ENCODE measurements at regions not wholly inside any gene's neighbourhood (a gene's known extent, or its start where the extent isn't known, plus 50 kb on each side); places are given as distances from the start of the nearest gene placed in this dataset.
"Not testable (repeated sequence)": the region's sequence is repeated elsewhere in the genome, so short reads cannot be mapped to it uniquely, and the experiment has no call there.

DNA sequence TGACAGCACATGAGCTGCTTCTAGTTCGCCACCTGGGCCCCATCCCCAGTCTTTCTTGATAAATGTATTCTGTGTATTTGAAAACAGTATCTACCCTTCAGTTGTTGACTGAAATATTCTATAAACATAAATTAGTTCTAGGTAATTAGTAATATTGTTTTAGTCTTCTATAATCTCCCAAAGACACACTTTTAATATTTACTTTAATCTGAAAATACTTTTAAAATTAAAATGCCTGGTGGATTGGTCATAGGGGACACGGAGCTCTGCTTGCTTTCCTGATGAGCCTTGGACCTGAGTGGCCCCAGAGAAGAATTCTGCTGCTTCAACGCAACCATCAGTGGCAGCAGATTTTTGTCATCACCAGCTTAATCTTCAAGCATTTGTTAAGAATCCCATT lies 234.5 kb downstream of the THBS2 start:
- no peak overlapping the region for H3K27ac Mint-ChIP-seq

DNA sequence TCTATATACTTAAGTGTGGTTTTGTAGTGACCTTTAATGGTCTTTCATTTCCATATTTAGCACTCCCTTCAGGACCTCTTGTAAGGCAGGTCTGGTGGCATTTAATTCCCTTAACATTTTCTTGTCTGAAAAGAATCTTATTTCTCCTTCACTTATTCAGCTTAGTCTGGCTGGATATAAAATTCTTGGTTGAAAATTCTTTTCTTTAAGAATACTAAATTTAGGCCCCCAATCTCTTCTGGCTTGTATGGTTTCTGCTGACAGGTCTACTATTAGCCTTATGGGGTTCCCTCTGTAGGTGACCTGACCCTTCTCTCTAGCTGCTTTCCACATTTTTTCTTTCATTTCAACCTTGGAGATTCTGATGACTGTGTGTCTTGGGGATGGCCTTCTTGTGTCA lies 236.9 kb downstream of the THBS2 start:
- no peak for ATAC-seq (replicated peaks)
- Mint-ChIP-seq H3K4me3 (no peak overlapping the region), H3K36me3 (ENCODE audit: insufficient read depth) (peaks cover 2% of the 10 kb centered on the region), H3K27me3 (peaks cover 62 to 63% of the 10 kb centered on the region in 2 donors), H3K4me1 (ENCODE audit: low read depth in 2 of 2) (no peaks in the 10 kb centered on the region), H3K27ac (no peak overlapping the region), H3K9me3 (peaks cover 5 to 16% of the 10 kb centered on the region in 2 donors)
- no peak for DNase-seq

More for the DNA sequence above, 234.5 kb downstream of the THBS2 start:
- H3K4me1 Mint-ChIP-seq (ENCODE audit: low read depth in 2 of 2): no peaks in the 10 kb centered on the region
- ATAC-seq (replicated peaks) (no peak), DNase-seq (no peak)
- peaks cover 58 to 63% of the 10 kb centered on the region in 2 donors for H3K27me3 Mint-ChIP-seq
- H3K9me3 Mint-ChIP-seq: peaks cover 5 to 16% of the 10 kb centered on the region in 2 donors
- H3K36me3 Mint-ChIP-seq (ENCODE audit: insufficient read depth): no peaks in the 10 kb centered on the region
- no peak overlapping the region for H3K4me3 Mint-ChIP-seq

DNA sequence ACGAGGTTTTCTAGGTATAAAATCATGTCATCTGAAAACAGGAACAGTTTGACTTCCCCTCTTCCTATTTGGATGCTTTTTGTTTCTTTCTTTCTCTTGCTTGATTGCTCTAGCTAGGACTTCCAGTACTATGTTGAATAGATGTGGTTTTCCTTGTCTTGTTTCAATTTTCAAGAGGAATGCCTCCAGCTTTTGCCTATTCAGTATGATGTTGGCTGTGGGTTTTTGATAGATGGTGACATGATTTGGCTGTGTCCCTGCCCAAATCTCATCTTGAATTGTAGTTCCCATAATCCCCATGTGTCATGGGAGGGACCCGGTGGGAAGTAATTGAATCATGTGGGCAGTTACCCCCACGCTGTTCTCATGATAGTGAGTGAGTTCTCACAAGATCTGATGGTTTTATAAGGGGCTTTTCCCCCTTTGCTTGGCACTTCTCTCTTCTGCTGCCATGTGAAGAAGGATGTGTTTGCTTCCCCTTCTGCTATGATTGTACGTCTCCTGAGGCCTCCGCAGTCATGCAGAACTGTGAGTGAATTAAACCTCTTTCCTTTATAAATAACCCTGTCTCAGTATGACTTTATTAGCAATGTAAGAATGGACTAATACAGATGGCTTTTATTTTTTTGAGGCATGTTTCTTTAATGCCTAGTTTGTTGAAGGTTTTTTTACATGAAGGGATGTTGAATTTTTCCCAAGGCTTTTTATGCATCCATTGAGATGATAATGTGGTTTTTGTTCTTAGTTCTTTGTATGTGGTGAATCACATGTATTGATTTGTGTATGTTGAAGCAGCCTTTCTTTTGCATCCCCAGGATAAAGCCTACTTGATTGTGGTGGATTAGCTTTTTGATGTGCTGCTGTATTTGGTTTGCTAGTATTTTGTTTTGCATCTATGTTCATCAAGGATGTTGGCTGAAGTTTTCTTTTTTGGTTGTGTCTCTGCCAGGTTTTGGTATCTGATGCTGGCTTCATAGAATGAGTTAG lies 239.1 kb downstream of the THBS2 start:
- no peaks in the 10 kb centered on the region for H3K4me1 Mint-ChIP-seq (ENCODE audit: low read depth in 2 of 2)
- H3K27ac Mint-ChIP-seq: no peak overlapping the region
- no peak overlapping the region for H3K4me3 Mint-ChIP-seq
- H3K27me3 Mint-ChIP-seq: peaks cover 42 to 43% of the 10 kb centered on the region in 2 donors
- DNase-seq (no peak), ATAC-seq (replicated peaks) (no peak)
- peaks cover 5 to 16% of the 10 kb centered on the region in 2 donors for H3K9me3 Mint-ChIP-seq
- peaks cover 2% of the 10 kb centered on the region for H3K36me3 Mint-ChIP-seq (ENCODE audit: insufficient read depth)

DNA sequence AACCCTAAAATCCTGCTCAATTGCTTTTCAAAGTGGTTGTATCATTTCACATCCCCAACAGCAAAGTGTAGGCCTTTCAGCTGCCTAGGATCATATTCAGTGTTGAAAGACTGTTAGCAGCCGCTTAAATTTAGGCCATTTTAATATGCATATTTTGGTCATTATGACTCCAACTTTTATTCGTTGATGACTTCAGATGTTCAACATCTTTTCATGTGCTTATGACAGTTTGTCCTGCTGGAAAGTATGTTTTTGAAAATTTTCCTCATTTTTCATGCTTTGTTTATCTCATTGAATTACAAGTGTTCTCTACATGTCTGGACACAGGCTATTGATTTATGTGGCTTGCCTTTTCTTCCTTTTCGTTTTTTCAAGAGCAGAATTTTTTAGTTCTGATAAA lies 244.0 kb downstream of the THBS2 start:
- Mint-ChIP-seq H3K27me3 (peaks cover 5 to 9% of the 10 kb centered on the region in 2 donors), H3K9me3 (no peaks in the 10 kb centered on the region), H3K4me1 (ENCODE audit: low read depth in 2 of 2) (no peaks in the 10 kb centered on the region), H3K27ac (no peak overlapping the region), H3K4me3 (no peak overlapping the region), H3K36me3 (ENCODE audit: insufficient read depth) (peaks cover 5% of the 10 kb centered on the region)
- DNase-seq (no peak), ATAC-seq (replicated peaks) (no peak)

DNA sequence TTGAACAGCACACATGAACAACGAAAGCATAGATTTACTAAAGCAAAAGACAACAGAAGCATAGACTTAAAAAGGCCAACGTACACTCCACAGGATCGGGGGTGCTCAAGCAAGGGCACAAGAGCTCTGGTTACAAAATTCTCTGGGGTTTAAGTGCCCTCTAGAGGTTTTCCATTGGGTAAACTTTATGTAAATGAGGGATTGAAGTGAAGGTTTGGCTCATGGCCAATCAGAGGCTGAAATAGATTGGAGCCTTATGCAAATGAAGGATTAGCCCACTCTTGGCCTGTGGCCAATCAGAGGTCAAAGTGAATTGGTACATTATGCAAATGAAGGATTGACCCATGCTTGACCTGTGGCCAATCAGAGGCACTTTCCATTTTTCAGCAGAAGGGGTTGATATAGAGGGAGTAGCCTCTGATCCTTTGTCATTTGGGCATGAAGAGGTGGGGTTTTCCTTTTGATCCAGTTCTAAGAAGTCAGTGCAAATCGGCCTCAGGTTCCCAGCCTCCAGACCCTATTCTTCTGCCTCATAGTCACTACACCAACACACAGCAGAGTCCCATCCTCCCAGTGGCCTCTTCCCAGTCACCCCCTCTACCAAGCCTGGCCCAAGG lies 244.9 kb downstream of the THBS2 start:
- Mint-ChIP-seq H3K27ac (no peak overlapping the region), H3K27me3 (peaks cover 6 to 8% of the 10 kb centered on the region in 2 donors), H3K36me3 (ENCODE audit: insufficient read depth) (peaks cover 5% of the 10 kb centered on the region), H3K9me3 (no peaks in the 10 kb centered on the region), H3K4me1 (ENCODE audit: low read depth in 2 of 2) (no peaks in the 10 kb centered on the region), H3K4me3 (no peak overlapping the region)
- DNase-seq (no peak), ATAC-seq (replicated peaks) (no peak)

DNA sequence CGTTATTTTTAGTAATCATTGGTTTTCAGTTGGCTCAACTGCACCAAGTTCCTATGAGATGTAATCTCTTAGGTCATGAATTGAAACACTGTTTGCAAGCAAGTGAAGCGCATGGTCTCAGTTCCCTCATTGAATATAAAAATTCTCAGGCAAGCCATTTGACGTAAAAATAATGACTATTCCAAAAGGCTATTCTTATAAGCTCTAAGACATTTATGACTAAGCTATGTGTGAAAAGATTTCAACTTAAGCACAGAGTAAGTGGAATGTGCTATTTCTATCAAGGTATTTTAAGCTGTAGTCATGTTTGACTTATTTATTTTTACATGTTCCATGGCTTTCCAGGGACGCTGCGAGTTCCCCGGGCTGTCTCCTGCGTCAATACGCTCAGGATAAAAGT lies 248.5 kb downstream of the THBS2 start:
- Mint-ChIP-seq H3K4me1 (ENCODE audit: low read depth in 2 of 2) (no peaks in the 10 kb centered on the region), H3K9me3 (no peaks in the 10 kb centered on the region), H3K4me3 (no peak overlapping the region), H3K36me3 (ENCODE audit: insufficient read depth) (peaks cover 2% of the 10 kb centered on the region), H3K27me3 (peaks cover 11 to 22% of the 10 kb centered on the region in 2 donors), H3K27ac (no peak overlapping the region)
- DNase-seq (no peak), ATAC-seq (replicated peaks) (no peak)

DNA sequence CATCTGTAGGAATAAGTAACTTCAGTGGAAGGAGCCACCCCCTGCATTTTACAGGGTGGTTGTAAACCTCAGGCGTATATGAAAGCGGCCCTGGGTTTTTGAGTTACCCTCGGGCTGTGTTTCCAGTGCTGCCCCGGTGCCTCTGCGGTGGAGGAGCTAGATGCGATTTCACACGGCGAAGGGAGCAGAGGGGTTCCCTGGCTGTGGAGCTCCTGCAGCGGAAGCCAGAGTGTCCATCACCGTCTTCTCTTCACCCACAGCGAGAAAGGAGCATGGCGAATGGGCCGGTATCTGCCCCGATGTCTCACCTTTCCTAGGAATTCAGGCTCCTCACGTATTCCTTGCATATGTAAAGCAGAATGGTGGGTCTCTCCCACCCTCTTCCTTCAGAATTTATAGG lies 253.6 kb downstream of the THBS2 start:
- H3K4me1 Mint-ChIP-seq (ENCODE audit: low read depth in 2 of 2): no peaks in the 10 kb centered on the region
- no peaks in the 10 kb centered on the region for H3K36me3 Mint-ChIP-seq (ENCODE audit: insufficient read depth)
- peaks cover 11 to 15% of the 10 kb centered on the region in 2 donors for H3K27me3 Mint-ChIP-seq
- DNase-seq (no peak), ATAC-seq (replicated peaks) (no peak)
- H3K9me3 Mint-ChIP-seq: no peaks in the 10 kb centered on the region
- H3K4me3 Mint-ChIP-seq: no peak overlapping the region
- no peak overlapping the region for H3K27ac Mint-ChIP-seq

DNA sequence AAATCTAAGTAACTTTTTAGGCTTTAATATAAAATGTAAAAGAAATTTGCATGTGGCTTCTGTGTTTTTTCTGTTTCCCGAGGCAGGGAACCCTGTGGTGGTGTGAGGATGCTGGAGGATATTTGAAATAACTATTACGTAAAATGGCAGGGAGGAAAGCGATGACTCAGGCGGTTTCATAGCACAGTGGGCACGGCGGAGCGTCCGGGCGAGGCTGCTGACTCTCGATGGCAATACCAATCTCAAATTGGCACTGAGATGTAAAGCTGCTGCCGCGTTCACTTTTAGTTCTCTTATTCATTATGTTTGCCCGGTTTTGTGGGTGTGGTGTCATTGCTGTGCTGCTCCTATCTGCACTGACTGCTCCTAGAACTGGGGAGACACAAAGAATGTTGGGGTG lies 254.3 kb downstream of the THBS2 start:
- Mint-ChIP-seq H3K36me3 (ENCODE audit: insufficient read depth) (no peaks in the 10 kb centered on the region), H3K4me3 (no peak overlapping the region), H3K9me3 (no peaks in the 10 kb centered on the region), H3K27me3 (peaks cover 10 to 15% of the 10 kb centered on the region in 2 donors), H3K4me1 (ENCODE audit: low read depth in 2 of 2) (no peaks in the 10 kb centered on the region), H3K27ac (no peak overlapping the region)
- no peak for DNase-seq
- ATAC-seq (replicated peaks): no peak

DNA sequence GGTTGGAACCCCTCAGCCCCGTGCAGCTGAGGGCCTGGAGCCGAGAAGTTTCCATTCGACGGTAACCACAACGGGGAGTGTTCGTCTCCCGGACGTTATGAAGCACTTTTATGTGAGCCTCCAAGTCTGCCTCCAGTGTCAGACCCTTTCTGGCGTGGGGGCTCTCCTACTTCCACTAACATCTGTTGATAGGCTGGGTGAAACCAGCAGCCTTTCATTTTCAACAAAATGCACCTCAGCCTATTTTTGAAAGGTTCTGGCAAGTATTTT lies 257.4 kb downstream of the THBS2 start:
- peaks cover 0 to 5% of the 10 kb centered on the region in 2 donors for H3K27me3 Mint-ChIP-seq
- H3K4me1 Mint-ChIP-seq (ENCODE audit: low read depth in 2 of 2): peaks cover 0 to 2% of the 10 kb centered on the region in 2 donors
- no peak for ATAC-seq (replicated peaks)
- no peak for DNase-seq
- no peaks in the 10 kb centered on the region for H3K9me3 Mint-ChIP-seq
- H3K36me3 Mint-ChIP-seq (ENCODE audit: insufficient read depth): no peaks in the 10 kb centered on the region
- H3K4me3 Mint-ChIP-seq: no peak overlapping the region
- no peak overlapping the region for H3K27ac Mint-ChIP-seq

DNA sequence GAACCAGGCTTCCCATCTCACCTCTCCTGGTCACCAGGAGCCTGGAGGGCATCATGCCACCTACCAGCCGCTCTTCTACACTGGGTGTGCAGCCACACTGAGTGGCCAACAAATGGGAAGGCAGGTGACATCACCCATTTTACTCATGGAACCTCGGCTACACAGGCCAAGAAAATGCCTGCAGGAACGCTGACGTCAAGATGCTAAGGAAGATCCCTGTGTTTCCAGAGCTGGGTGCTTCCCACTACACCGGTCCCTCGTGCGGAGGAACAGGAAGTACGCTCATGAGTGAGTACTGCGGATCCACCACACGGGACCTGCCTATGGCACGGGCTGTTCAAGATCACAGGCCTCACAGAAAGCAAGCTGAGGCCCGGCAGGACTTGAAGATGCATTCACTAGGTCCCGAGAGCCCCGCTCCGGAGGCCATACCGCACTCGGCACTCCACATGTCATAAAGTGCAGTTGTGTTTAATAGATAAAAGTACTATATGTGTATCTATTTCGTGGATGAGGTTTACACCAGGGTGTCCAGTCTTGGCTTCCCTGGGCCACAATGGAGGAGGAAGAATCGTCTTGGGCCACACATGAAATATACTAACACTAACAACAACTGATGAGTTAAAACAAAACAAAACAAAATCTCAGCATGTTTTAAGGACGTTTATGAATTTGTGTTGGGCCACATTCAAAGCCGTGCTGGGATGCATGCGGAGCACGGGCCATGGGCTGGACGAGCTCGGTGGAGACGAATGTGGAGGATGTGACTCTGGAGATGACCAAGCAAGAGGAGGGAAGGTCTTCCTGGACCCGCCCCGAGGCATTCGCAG lies 257.9 kb downstream of the THBS2 start:
- Mint-ChIP-seq H3K36me3 (ENCODE audit: insufficient read depth) (no peaks in the 10 kb centered on the region), H3K4me1 (ENCODE audit: low read depth in 2 of 2) (peaks cover 0 to 2% of the 10 kb centered on the region in 2 donors), H3K9me3 (no peaks in the 10 kb centered on the region), H3K27ac (no peak overlapping the region), H3K27me3 (no peaks in the 10 kb centered on the region), H3K4me3 (no peak overlapping the region)
- DNase-seq (no peak), ATAC-seq (replicated peaks) (no peak)

DNA sequence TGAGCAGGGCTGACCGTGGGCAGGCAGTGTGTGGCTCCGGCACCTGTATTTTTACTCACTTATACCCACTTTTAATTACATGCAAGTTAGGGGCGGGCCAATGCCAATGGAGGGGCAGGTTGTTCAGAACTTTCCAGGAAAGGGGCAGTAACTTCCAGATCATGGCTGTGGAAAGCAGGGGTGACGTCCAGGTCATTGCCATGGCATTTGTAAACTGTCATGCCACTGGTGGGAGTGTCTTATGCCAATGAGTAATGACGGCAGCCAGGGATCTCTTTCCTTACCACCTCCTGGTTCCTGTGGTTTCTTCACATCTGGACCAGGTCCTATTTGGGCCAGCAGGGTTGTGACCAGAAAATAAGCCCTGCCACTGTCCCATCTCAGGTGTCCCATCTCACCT lies 258.7 kb downstream of the THBS2 start:
- Mint-ChIP-seq H3K4me3 (no peak overlapping the region), H3K36me3 (ENCODE audit: insufficient read depth) (no peaks in the 10 kb centered on the region), H3K27ac (no peak overlapping the region), H3K9me3 (no peaks in the 10 kb centered on the region), H3K4me1 (ENCODE audit: low read depth in 2 of 2) (peaks cover 0 to 2% of the 10 kb centered on the region in 2 donors), H3K27me3 (no peaks in the 10 kb centered on the region)
- no peak for DNase-seq
- ATAC-seq (replicated peaks): no peak

DNA sequence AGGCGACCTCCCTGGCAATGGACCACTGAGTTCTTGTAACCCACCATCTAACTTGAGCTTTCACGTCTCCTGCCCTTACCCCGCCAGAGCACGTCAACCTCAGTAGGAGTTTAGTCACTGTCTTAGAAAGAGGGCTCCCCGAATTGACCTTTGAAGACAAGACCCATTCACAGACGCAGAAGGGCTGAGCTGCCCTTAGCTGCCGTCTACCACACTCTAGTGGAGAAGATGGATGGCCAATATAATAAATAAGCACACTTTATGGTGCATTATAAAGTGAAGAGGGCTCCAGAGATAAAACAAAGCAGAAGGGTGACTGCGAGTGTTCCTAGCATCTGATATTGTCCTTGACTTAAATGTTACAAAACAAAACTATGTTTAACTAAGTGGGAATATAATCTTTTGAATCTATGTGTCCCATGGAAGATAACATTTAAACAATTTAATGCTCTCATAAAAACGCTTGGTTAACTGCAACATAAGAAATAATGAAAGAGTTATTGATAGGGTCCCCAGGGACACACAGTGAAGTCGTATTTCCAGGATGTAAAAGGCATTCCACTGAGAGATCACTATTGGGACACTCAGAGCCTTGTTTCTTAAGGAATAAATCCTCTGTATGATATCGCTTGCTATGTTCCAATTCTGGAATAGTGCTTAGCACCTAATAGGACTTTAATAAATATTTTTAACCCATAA lies 261.1 kb downstream of the THBS2 start:
- Mint-ChIP-seq H3K4me3 (no peak overlapping the region), H3K4me1 (ENCODE audit: low read depth in 2 of 2) (peaks cover 0 to 2% of the 10 kb centered on the region in 2 donors), H3K27ac (no peak overlapping the region), H3K9me3 (no peaks in the 10 kb centered on the region), H3K27me3 (no peaks in the 10 kb centered on the region), H3K36me3 (ENCODE audit: insufficient read depth) (no peaks in the 10 kb centered on the region)
- DNase-seq (no peak), ATAC-seq (replicated peaks) (no peak)

DNA sequence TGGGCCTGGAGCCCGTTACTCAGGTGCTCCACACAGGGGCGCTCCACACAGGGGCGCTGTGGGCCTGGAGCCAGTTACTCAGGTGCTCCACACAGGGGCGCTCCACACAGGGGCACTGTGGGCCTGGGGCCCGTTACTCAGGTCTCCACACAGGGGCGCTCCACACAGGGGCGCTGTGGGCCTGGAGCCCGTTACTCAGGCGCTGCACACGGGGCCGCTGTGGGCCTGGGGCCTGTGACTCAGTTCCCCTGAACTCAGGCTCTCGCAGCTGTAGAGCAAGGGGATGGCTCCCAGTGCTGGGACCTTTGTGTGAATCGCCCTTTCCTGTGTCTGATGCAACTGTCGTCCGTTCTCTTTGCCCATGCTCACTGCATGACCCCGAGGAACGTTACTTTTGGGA lies 262.0 kb downstream of the THBS2 start:
- H3K36me3 Mint-ChIP-seq (ENCODE audit: insufficient read depth); ATAC-seq (replicated peaks); H3K27me3 Mint-ChIP-seq: not testable (repeated sequence)

More for the DNA sequence above, 262.0 kb downstream of the THBS2 start:
- not testable (repeated sequence) for H3K9me3 Mint-ChIP-seq; H3K4me3 Mint-ChIP-seq; DNase-seq; H3K27ac Mint-ChIP-seq; H3K4me1 Mint-ChIP-seq (ENCODE audit: low read depth in 2 of 2)

Measured in effector memory CD8-positive, alpha-beta T cell (primary cell).